ENCODE measurements at regions not wholly inside any gene's neighbourhood (a gene's known extent, or its start where the extent isn't known, plus 50 kb on each side); places are given as distances from the start of the nearest gene placed in this dataset.

DNA sequence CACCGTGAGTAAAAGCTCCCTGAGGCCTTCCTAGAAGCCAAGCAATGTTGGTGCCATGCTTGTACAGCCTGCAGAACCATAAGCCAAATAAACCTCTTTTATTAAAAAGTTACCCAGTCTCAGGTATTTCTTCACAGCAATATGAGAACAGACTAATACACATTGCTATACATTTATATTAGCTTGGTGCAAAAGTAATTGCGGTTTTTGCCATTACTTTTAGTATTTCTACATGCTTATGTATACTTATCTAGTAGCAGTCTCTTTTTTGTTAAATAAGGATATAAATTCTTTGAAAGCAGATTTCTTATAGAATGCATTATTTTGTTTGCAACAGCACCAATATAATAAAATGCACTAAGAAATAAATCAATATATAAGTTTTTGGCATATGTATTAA is 619.6 kb downstream of the FSCB start:
- Mint-ChIP-seq H3K27me3 (ENCODE audit: insufficient read depth) (no peaks in the 10 kb centered on the region), H3K4me3 (no peak overlapping the region), H3K9me3 (peaks cover 36% of the 10 kb centered on the region), H3K4me1 (ENCODE audit: low read depth) (no peaks in the 10 kb centered on the region), H3K27ac (no peak overlapping the region), H3K36me3 (ENCODE audit: low read depth) (no peaks in the 10 kb centered on the region)
- no peak for DNase-seq
- TF ChIP-seq, protein P1, sequence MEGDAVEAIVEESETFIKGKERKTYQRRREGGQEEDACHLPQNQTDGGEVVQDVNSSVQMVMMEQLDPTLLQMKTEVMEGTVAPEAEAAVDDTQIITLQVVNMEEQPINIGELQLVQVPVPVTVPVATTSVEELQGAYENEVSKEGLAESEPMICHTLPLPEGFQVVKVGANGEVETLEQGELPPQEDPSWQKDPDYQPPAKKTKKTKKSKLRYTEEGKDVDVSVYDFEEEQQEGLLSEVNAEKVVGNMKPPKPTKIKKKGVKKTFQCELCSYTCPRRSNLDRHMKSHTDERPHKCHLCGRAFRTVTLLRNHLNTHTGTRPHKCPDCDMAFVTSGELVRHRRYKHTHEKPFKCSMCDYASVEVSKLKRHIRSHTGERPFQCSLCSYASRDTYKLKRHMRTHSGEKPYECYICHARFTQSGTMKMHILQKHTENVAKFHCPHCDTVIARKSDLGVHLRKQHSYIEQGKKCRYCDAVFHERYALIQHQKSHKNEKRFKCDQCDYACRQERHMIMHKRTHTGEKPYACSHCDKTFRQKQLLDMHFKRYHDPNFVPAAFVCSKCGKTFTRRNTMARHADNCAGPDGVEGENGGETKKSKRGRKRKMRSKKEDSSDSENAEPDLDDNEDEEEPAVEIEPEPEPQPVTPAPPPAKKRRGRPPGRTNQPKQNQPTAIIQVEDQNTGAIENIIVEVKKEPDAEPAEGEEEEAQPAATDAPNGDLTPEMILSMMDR (IDR thresholded peaks at IDR 0.05), result no peak

DNA sequence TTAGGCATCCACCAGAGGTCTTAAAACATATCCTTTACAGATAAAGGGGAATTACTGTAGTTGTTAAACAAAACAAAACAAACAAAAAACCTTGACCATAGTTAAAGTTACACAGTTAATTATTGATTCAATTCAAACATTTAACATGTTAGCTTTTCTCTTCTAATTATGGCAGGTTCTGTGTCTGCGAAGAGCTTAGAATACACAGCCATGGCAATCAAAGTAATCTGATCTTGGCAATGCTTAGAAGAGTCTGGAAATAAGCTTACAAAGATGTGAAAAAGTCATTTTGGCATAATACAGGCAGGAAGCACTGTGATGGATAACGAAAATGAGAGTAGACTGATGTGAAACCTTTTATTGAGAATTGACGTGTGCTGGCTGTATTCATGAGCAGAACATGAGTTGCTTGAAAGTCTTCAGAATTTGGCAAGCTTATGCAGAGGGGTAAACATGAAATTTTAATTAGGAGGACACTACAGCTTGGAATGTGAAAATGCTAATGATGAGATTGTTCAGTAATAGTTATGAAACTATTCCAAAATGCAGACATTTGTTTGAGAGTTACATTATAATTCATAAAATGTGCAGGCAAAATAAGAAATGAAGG is 629.6 kb downstream of the FSCB start:
- no peaks in the 10 kb centered on the region for H3K27me3 Mint-ChIP-seq (ENCODE audit: insufficient read depth)
- no peak overlapping the region for H3K27ac Mint-ChIP-seq
- peaks cover 29% of the 10 kb centered on the region for H3K9me3 Mint-ChIP-seq
- TF ChIP-seq, protein P1 (IDR thresholded peaks at IDR 0.05), result no peak
- H3K4me1 Mint-ChIP-seq (ENCODE audit: low read depth), result no peaks in the 10 kb centered on the region
- H3K36me3 Mint-ChIP-seq (ENCODE audit: low read depth), result no peaks in the 10 kb centered on the region
- DNase-seq, result no peak
- H3K4me3 Mint-ChIP-seq, result no peak overlapping the region

DNA sequence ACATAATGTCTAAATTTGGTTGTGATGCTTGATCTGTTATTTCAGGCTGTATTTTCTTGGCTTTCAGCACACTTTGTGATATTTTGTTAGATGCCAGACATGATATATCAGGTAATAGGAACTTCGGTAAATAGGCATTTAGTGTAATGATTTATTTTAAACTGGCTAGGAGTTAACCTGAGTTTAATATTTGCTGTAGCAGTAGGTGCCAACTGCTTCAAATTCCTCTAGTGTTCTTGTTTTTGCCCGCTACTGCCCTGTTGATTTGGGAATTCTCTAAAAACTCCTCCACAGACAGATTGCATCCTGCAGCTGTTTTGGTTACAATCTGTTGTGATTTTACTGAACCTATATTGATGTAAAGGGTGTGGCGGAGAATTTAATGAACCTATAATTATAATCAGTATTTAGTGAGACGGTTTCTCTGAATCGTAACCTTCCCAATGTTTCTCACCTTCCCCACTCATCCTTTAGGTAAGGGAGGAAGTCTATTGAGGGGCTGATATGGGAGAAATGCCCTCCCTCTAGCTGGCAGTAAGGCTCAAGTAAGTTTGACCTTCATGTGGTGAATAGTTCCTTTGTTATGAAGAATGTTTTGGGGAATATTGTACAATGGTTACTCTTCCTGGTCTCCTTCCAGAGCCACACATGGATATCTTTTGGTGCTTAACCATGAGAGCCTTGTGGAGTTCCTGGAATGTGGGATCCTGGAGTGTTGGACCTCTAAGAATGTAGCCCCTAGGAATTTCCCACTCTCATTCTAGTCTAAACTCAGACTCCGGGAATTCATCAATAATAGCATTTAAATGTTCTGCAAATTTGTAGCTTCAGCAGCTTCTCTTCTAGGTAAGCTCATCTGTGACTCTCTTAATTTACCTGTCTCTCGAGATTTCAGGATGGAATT is 634.1 kb downstream of the FSCB start:
- TF ChIP-seq, protein P1 (IDR thresholded peaks at IDR 0.05), result no peak
- no peak for DNase-seq
- Mint-ChIP-seq H3K9me3 (peaks cover 58% of the 10 kb centered on the region), H3K4me1 (ENCODE audit: low read depth) (no peaks in the 10 kb centered on the region), H3K27me3 (ENCODE audit: insufficient read depth) (no peaks in the 10 kb centered on the region), H3K4me3 (no peak overlapping the region), H3K27ac (no peak overlapping the region), H3K36me3 (ENCODE audit: low read depth) (no peaks in the 10 kb centered on the region)

DNA sequence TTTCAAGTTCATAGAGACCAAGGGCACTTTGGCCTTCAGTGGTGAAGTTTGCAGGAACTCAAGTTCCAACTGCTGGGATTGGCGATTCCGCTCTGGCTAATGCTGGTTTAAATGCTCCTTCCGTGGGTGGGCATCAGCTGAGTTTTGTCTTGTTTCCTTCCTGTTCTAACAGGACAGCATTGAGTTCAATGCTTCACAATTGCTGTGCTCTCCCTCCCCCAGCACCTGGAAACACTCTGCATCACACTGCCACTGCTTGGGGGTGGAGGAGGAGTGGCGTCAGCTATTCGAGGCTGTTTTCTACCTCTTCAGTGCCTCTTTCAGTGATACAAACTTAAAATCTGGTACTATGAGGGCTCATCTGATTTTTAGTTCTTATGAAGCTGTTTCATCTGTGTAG is 634.9 kb downstream of the FSCB start:
- DNase-seq, result no peak
- TF ChIP-seq, protein P1 (IDR thresholded peaks at IDR 0.05), result no peak
- Mint-ChIP-seq H3K4me1 (ENCODE audit: low read depth) (no peaks in the 10 kb centered on the region), H3K4me3 (no peak overlapping the region), H3K36me3 (ENCODE audit: low read depth) (no peaks in the 10 kb centered on the region), H3K27me3 (ENCODE audit: insufficient read depth) (no peaks in the 10 kb centered on the region), H3K9me3 (peaks cover 64% of the 10 kb centered on the region), H3K27ac (no peak overlapping the region)

DNA sequence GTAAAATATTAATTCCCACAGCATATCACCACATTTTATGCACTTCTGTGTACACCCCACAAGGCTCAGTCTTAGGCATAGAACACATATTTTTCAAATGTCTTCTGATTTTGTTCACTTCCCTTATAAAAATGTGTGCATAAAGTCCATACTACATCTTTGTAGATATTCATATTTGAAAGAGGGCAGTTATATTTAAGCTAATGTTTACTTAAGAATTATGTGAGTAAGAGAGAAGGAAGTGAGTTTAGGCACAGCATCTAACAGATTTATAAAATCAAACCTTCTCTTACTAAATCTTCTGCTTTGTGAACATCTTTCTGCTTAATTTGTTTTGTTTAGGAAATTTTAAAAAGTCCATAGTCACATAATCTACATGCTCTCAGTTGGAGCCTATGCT is 648.1 kb downstream of the FSCB start:
- no peaks in the 10 kb centered on the region for H3K4me1 Mint-ChIP-seq (ENCODE audit: low read depth)
- no peak overlapping the region for H3K27ac Mint-ChIP-seq
- peaks cover 4% of the 10 kb centered on the region; the same call in 1 of the 2 replicates for H3K36me3 Mint-ChIP-seq (ENCODE audit: low read depth)
- H3K4me3 Mint-ChIP-seq, result no peak overlapping the region
- H3K27me3 Mint-ChIP-seq (ENCODE audit: insufficient read depth), result no peaks in the 10 kb centered on the region
- TF ChIP-seq, protein P1 (IDR thresholded peaks at IDR 0.05), result no peak
- peaks cover 31% of the 10 kb centered on the region for H3K9me3 Mint-ChIP-seq
- DNase-seq, result no peak

Measured in HFFc6 (cell line).